ENCODE measurements at regions not wholly inside any gene's neighbourhood (a gene's known extent, or its start where the extent isn't known, plus 50 kb on each side); places are given as distances from the start of the nearest gene placed in this dataset.

- TF ChIP-seq RAD21 (IDR thresholded peaks at IDR 0.05; ENCODE audit: low read depth) (no peak), EGR1 (IDR thresholded peaks at IDR 0.05) (no peak), NFIC (IDR thresholded peaks at IDR 0.05) (no peak), EP300 (IDR thresholded peaks at IDR 0.05; ENCODE audit: borderline replicate concordance) (no peak), FOXM1 (IDR thresholded peaks at IDR 0.05; ENCODE audit: borderline replicate concordance, low read depth) (no peak), REST (IDR thresholded peaks at IDR 0.05; ENCODE audit: low read depth) (peak; percentile 23; the same call in 1 of the 2 replicates), CREB1 (IDR thresholded peaks at IDR 0.05; ENCODE audit: low read depth) (no peak), TEAD4 (IDR thresholded peaks at IDR 0.05) (no peak), ZBTB7A (IDR thresholded peaks at IDR 0.05; ENCODE audit: low read depth) (no peak), YY1 (IDR thresholded peaks at IDR 0.05; ENCODE audit: low read depth) (no peak), TCF12 (IDR thresholded peaks at IDR 0.05; ENCODE audit: low read depth) (no peak), TAF1 (IDR thresholded peaks at IDR 0.05; ENCODE audit: low read depth) (no peak), USF1 (IDR thresholded peaks at IDR 0.05) (no peak)
- TF ChIP-seq, protein P1, sequence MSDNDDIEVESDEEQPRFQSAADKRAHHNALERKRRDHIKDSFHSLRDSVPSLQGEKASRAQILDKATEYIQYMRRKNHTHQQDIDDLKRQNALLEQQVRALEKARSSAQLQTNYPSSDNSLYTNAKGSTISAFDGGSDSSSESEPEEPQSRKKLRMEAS (IDR thresholded peaks at IDR 0.05), result no peak
Measured at GRCh38 chr3:194212845-194213331, 76.9 kb downstream of the HES1 start.
